ENCODE measurements at regions not wholly inside any gene's neighbourhood (a gene's known extent, or its start where the extent isn't known, plus 50 kb on each side); places are given as distances from the start of the nearest gene placed in this dataset.
"Not testable (repeated sequence)": the region's sequence is repeated elsewhere in the genome, so short reads cannot be mapped to it uniquely, and the experiment has no call there.

DNA sequence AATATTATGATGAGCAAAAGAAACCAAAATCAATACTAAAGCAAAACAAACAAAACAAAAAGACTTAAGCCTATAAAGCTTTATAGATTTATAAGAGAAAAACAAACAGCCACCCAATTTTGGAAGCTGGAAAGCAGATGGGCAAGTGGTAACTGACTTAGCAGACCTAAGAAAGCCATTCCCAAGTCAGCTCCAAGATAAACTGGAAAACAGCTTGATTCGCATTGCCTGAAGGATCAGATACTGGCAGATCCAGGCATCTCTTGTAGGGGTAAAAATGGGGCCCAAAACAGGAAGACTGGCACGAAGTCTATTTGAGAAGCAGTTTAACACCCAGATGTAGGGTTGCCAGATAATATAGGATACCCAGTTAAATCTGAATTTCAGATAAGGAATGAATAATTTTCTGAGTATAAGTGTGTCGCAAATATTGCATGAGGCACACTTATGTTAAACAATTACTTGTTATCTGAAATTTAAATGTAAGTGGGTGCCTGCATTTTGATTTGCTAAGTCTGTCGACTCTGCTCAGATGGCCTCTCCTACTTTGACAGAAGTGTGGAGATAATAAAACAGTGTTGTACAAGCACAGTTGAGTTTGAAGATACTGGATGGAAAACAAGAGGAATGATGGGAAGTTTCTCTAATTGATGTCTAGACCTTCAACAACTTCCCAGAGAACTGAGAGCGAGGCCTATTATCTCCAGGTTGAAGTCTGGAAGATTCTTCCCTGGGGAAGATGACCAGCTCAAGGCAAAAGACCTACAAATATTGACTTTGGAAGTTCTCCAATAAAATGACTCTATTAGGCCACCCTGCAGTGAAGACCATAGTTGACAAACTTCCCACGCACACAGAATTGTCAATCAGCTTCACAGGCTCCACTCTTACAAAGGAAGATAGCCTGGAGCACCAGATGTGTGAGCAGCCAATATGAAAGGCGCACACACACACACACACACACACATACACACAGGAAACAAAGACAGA lies 113.4 kb downstream of the FAM50B start:
- no peak for DNase-seq

GRCh38 chr6:3963426-3963825 lies 114.3 kb downstream of the FAM50B start:
- DNase-seq, result no peak

- no peak for DNase-seq
Observed at GRCh38 chr6:3965071-3965718, 113.7 kb downstream of the FAM217A start.

- DNase-seq, result peak; percentile 13
Observed at GRCh38 chr6:3966426-3966825, 112.5 kb downstream of the FAM217A start.

DNA sequence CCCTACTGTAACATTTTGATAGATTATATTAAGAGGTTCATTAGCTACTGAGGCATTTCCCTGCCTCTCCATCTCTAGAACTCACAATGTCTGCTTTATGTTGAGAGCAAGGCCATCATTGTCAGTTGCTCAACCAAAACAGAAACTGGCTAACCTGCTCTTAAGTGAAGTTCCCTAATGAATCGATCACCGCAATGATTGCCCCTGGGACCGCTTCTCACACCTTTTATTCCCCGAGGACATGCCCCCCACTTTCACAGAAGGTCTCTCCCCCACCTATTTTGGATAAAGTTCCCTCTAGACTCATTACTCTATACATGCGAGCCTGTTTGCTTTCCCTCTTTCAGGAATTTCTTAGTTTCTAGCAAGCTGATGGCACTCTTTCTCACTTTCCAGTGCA lies 108.8 kb downstream of the FAM217A start:
- no peak for DNase-seq

GRCh38 chr6:3973152-3973551 lies 105.8 kb downstream of the FAM217A start:
- not testable (repeated sequence) for DNase-seq

- peak; percentile 93 for DNase-seq
Observed at GRCh38 chr6:3977875-3978711, 100.8 kb downstream of the FAM217A start.

GRCh38 chr6:3978966-3979365 lies 100.0 kb downstream of the FAM217A start:
- DNase-seq, result not testable (repeated sequence)

GRCh38 chr6:3981917-3982316 lies 97.0 kb downstream of the FAM217A start:
- no peak for DNase-seq

DNA sequence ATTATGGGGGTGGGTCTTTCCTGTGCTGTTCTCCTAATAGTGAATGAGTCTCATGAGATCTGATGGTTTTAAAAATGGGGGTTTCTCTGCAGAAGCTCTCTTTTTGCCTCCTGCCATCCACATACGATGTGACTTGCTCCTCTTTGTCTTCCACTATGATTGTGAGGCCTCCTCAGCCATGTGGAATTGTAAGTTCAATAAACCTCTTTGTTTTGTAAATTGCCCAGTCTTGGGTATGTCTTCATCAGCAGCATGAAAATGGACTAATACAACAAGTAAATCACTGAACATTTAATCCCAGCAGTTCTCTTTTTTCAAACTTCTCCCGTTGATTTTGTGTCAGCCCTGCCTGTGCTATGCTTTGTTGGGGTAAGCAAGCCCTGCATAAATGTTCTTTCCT lies 95.2 kb downstream of the FAM217A start:
- no peak for DNase-seq

GRCh38 chr6:3984494-3984893 lies 94.4 kb downstream of the FAM217A start:
- DNase-seq, result no peak

- DNase-seq, result no peak
Observed at GRCh38 chr6:3986241-3986640, 92.7 kb downstream of the FAM217A start.

- DNase-seq, result no peak
Observed at GRCh38 chr6:3987053-3987452, 91.9 kb downstream of the FAM217A start.

DNA sequence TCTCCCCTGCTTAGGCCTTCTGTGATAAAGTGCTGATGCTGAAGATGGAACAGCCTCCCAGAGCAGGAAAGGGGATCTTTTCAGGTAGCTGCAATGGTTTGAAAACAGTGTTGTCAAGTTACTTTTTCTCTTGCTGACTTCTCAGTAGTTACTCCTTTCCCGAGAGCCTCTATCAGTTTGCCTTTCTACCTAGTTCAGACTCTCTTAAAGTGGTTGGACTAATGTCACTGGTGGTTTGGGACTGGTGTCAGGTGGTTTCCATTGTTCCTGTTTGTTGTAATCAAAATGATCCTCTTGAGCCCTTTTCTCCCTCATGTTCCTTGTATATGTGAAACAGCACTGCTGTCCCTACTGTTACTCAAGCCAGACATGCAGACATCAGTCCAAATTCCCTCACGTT lies 91.4 kb downstream of the FAM217A start:
- no peak for DNase-seq

DNA sequence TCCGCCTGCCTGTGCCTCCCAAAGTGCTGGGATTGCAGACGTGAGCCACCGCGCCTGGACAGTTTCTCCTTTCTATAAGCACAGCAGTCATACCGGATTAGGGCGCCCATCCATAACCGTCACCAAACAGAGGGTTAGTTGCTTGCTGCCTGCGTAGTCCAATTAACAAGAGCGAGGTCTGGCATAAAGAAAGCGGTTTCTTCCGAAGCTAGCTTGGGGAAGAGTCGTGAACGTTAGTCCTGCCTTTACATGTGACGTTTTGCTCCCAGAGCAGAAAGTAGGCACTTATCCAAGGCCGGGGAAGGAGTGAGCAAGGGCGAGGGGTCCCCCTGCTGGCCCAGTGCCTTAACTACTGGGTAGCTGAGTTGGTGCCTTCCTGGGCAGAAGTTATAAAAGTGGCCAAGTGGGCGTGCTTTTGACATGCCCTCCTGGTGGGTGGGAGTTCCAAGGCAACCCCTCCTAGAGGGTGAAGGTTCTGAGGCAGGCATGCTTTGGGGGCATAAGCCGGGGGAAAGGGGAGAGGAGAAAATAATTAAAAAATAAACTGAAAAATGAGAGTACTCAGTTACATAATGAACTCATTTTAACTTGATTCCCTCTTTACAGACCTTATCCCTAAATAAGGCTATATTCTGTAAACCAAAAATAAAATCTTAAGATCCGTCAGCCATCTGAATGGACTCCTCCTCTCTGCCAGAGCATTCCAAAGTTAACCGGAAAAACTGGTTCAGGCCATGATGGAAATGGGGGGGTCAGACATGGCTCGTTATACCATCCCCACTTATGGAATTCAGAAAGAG lies 88.0 kb downstream of the FAM217A start:
- peak; percentile 93 for DNase-seq

DNA sequence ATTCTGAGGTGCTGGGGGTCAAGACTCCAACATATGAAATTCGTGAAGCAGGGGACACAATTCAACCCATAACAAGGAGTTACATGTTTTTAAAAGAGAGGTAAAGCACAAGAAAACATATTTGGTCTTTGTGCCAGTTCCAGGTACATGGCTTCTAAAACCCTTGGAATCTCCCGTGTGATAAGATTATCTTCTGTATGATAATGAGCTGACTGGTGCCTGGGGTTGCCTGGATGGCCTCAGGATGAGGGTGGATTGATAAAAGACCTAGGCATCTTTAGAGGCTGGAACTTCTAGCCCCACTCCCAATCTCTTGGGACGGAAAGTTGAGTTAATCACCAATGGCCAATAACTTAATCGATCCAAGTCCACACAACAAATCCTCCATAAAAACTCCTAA lies 87.0 kb downstream of the FAM217A start:
- no peak for DNase-seq

GRCh38 chr6:3996349-3996748 lies 82.6 kb downstream of the FAM217A start:
- no peak for DNase-seq

DNA sequence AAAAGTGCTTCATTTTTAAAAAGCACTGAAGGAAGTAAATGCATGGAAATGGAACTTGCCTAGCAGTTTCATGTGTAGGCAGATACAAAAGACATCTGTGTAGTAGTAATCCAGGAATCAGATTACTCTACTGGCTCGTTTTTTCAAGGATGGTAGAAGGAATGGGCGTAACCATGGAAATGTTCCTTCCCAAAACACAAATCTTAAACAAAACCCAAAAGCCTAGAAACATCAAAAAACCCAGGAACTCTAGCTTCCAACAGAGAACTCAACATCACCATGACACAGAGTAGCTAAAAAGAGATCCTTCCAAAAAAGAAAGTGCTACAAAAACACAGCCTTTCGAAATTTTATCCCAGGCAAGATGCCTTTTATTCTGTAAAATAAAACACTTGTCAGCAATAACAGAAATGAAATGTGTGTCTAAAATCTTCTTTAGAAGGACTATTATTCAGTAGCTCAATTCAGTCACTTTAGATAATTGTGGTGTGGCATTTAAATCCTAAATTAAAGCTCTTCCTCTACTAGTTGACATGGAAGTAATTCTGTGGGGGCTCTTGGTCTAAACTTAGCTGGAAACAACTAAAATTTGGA lies 81.7 kb downstream of the FAM217A start:
- DNase-seq, result no peak

DNA sequence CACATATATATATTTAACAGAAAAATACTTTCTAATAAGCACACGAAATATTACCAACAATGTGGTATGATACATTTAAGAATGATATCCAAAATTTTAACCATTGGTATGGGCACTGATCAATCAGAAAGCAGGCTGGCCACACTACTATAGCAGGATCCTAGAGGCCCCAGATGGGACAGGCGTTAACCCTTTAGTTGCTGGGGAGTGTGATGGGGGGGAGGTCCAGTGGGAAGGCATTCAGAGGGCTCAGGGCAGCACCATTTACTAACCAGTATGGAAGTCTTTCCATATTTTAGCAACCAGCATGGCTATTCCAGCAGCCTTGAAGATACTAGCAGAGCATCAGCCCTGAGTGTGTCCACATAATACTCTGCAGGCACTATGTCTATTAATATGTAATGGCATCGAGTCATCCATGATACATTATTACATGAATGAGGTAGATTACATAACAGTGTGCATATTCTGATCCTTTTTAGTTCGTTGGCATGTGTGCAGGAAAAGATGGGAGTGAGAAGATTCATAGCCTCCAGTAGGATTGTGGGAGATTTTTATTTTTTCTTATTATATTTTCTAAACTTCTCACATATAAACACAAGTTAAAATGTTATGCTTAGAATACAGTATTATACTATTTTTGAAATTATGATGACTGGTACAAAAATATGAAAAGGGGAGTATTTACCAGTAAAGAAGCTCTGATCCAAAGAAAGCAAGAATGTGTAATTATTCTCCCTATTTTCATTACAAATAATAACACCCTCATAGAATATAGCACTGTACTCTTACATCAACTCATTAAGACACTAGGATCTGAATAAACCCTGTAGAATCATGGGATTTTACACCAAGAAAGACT lies 78.9 kb downstream of the FAM217A start:
- DNase-seq, result no peak

DNA sequence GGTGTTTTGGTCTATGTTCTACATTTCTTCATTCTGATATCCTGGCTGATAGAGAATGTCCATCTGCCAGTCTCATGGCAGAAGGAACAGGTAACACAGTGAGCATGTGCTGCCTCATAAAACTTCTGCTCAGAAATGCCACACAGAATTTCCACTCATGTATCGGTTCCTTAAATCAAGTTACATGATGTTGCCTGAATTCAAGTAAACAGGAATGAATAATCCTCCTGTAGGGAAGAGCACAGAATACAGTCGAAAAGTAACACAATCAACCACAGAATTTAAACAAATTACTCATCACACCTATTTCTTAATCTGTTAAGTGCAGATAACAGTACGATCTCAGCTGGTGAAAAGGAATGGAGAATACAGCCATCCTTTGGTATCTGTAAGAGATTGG lies 74.7 kb downstream of the FAM217A start:
- no peak for DNase-seq

Data from hematopoietic multipotent progenitor cell treated with erythropoietin and hydrocortisone succinate and interleukin-3 and kit ligand, for 4 days (in vitro differentiated cells).